NCI-H1417 (cell line): ENCODE measurements at regions not wholly inside any gene's neighbourhood (a gene's known extent, or its start where the extent isn't known, plus 50 kb on each side); places are given as distances from the start of the nearest gene placed in this dataset.
"Not testable (repeated sequence)": the region's sequence is repeated elsewhere in the genome, so short reads cannot be mapped to it uniquely, and the experiment has no call there.

Source experiments
- DNase-seq, 3 experiments: peaks; one replicate each; lab custom pipeline; 2025; lab: John Stamatoyannopoulos, UW

GRCh38 chr2:191476901-191477300, 201.0 kb upstream of the NABP1 start:
- DNase-seq = no peak

GRCh38 chr2:191478799-191479679, 198.9 kb upstream of the NABP1 start:
- DNase-seq = peak; percentile 8 to 90 (median 44)

- no peak for DNase-seq
Measured at GRCh38 chr2:191479680-191480023, 198.3 kb upstream of the NABP1 start.

- no peak for DNase-seq
Measured at GRCh38 chr2:191481305-191482070, 196.4 kb upstream of the NABP1 start.

- DNase-seq = no peak
Measured at GRCh38 chr2:191483117-191483516, 194.8 kb upstream of the NABP1 start.

GRCh38 chr2:191486584-191487320, 191.2 kb upstream of the NABP1 start:
- DNase-seq = no peak

GRCh38 chr2:191488135-191488534, 189.8 kb upstream of the NABP1 start:
- DNase-seq = no peak

GRCh38 chr2:191489177-191489576, 188.8 kb upstream of the NABP1 start:
- DNase-seq = no peak

GRCh38 chr2:191496838-191497237, 181.1 kb upstream of the NABP1 start:
- DNase-seq = no peak

GRCh38 chr2:191497822-191498221, 180.1 kb upstream of the NABP1 start:
- no peak for DNase-seq

GRCh38 chr2:191499050-191499449, 178.9 kb upstream of the NABP1 start:
- no peak for DNase-seq

GRCh38 chr2:191499874-191500565, 177.9 kb upstream of the NABP1 start:
- DNase-seq = no peak

GRCh38 chr2:191500566-191500883, 177.4 kb upstream of the NABP1 start:
- DNase-seq = no peak

- DNase-seq = no peak
Measured at GRCh38 chr2:191500884-191501560, 176.9 kb upstream of the NABP1 start.

- peak in 1 of 3 experiments; percentile 58 for DNase-seq
Measured at GRCh38 chr2:191501561-191502168, 176.3 kb upstream of the NABP1 start.

GRCh38 chr2:191506515-191506914, 171.4 kb upstream of the NABP1 start:
- no peak for DNase-seq

- DNase-seq = not testable (repeated sequence)
Measured at GRCh38 chr2:191507252-191507853, 170.6 kb upstream of the NABP1 start.

- DNase-seq = no peak
Measured at GRCh38 chr2:191508738-191509137, 169.2 kb upstream of the NABP1 start.

GRCh38 chr2:191512216-191512835, 165.6 kb upstream of the NABP1 start:
- peak in 2 of 3 experiments; percentile 26 to 63 for DNase-seq

- no peak for DNase-seq
Measured at GRCh38 chr2:191512874-191513273, 165.1 kb upstream of the NABP1 start.
